ENCODE measurements at regions not wholly inside any gene's neighbourhood (a gene's known extent, or its start where the extent isn't known, plus 50 kb on each side); places are given as distances from the start of the nearest gene placed in this dataset.

DNA sequence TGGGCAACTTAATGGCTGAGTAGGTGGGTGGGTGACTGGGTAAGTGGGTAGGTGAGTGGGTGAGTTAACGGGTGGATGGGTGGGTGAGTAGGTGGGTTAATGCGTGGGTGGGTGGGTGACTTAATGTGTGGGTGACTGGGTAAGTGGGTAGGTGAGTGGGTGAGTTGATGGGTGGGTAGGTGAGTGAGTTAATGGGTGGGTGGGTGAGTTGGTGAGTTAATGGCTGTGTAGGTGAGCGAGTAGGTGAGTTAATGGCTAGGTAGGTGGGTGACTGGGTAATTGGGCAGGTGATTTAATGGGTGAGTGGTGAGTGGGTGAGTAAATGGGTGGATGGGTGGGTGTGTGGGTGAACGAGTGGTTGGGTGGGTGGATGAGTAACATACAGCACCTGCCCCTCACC is 243.0 kb upstream of the MGMT start:
- no peaks in the 10 kb centered on the region for H3K9me2 ChIP-seq (replicated peaks; ENCODE audit: low read length)
- DNase-seq (no peak), ATAC-seq (no peak)
- H3K9ac ChIP-seq (ENCODE audit: low read length): no peak overlapping the region
- H3K4me1 ChIP-seq (ENCODE audit: insufficient read depth, low read length): no peaks in the 10 kb centered on the region
- intact Hi-C loops (cut with micrococcal nuclease): no loop called here
- H2AFZ ChIP-seq (ENCODE audit: low read length): no peak overlapping the region
- no peak overlapping the region for H3K4me2 ChIP-seq (ENCODE audit: low read length)
- H3F3A ChIP-seq (ENCODE audit: low read length, unreplicated experiment): no peaks in the 10 kb centered on the region
- no peaks in the 10 kb centered on the region for H3K36me3 ChIP-seq (ENCODE audit: low read depth, low read length)
- BruUV-seq (replicated peaks): no TSS peak
- no peaks in the 10 kb centered on the region for H3K9me3 ChIP-seq (ENCODE audit: low read length)
- H3K4me3 ChIP-seq (ENCODE audit: low read length): no peak overlapping the region
- H3K27me3 ChIP-seq (ENCODE audit: low read length): no peaks in the 10 kb centered on the region
- CTCF ChIA-PET: no interaction called here
- POLR2A ChIA-PET (ENCODE audit: unreplicated experiment): no interaction called here
- H3K79me2 ChIP-seq (ENCODE audit: low read length): no peaks in the 10 kb centered on the region
- H4K20me1 ChIP-seq (ENCODE audit: low read length): no peaks in the 10 kb centered on the region
- H3K27ac ChIP-seq (ENCODE audit: low read length): no peak overlapping the region
- no peak for TF ChIP-seq EZH2 (IDR thresholded peaks at IDR 0.05; ENCODE audit: low read length, unreplicated experiment)
- TF ChIP-seq, protein P1, sequence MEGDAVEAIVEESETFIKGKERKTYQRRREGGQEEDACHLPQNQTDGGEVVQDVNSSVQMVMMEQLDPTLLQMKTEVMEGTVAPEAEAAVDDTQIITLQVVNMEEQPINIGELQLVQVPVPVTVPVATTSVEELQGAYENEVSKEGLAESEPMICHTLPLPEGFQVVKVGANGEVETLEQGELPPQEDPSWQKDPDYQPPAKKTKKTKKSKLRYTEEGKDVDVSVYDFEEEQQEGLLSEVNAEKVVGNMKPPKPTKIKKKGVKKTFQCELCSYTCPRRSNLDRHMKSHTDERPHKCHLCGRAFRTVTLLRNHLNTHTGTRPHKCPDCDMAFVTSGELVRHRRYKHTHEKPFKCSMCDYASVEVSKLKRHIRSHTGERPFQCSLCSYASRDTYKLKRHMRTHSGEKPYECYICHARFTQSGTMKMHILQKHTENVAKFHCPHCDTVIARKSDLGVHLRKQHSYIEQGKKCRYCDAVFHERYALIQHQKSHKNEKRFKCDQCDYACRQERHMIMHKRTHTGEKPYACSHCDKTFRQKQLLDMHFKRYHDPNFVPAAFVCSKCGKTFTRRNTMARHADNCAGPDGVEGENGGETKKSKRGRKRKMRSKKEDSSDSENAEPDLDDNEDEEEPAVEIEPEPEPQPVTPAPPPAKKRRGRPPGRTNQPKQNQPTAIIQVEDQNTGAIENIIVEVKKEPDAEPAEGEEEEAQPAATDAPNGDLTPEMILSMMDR (conservative IDR thresholded peaks at IDR 0.05; ENCODE audit: low read depth, low read length): no peak
- TF ChIP-seq EZH2phosphoT487 (IDR thresholded peaks at IDR 0.05; ENCODE audit: borderline replicate concordance, low read length): no peak

DNA sequence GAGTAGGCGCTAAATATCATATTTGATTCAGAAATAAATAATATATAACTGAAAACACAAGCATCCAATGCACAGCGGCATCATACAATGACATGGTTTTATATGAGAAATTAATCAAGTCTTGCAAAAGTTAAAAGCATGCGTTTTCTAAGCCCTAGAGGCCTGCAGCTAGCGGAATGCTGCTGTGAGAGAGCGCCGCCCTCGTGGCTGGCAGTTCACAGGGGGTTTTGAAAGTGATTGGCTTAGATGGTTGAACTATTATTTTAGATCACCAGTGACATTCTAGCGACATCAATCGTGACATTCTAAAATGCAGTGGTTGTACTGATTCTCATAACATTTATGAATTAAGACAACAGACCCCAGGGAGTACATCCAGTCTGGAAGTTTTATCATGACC is 235.2 kb upstream of the MGMT start:
- ATAC-seq (no peak), DNase-seq (no peak)
- Histone ChIP-seq H3F3A (ENCODE audit: low read length, unreplicated experiment) (no peaks in the 10 kb centered on the region), H3K4me1 (ENCODE audit: insufficient read depth, low read length) (no peaks in the 10 kb centered on the region), H3K36me3 (ENCODE audit: low read depth, low read length) (no peaks in the 10 kb centered on the region), H3K4me2 (ENCODE audit: low read length) (no peak overlapping the region), H3K27me3 (ENCODE audit: low read length) (no peaks in the 10 kb centered on the region), H4K20me1 (ENCODE audit: low read length) (no peaks in the 10 kb centered on the region), H3K4me3 (ENCODE audit: low read length) (no peak overlapping the region), H3K27ac (ENCODE audit: low read length) (no peak overlapping the region), H3K9me3 (ENCODE audit: low read length) (no peaks in the 10 kb centered on the region), H2AFZ (ENCODE audit: low read length) (no peak overlapping the region), H3K9ac (ENCODE audit: low read length) (no peak overlapping the region), H3K79me2 (ENCODE audit: low read length) (no peaks in the 10 kb centered on the region), H3K9me2 (replicated peaks; ENCODE audit: low read length) (no peaks in the 10 kb centered on the region)
- no peak for TF ChIP-seq EZH2phosphoT487 (IDR thresholded peaks at IDR 0.05; ENCODE audit: borderline replicate concordance, low read length)
- TF ChIP-seq, protein P1 (conservative IDR thresholded peaks at IDR 0.05; ENCODE audit: low read depth, low read length): peak; percentile 29; the same call in 1 of the 2 replicates
- CTCF ChIA-PET: no interaction called here
- intact Hi-C loops (cut with micrococcal nuclease): no loop called here
- POLR2A ChIA-PET (ENCODE audit: unreplicated experiment): no interaction called here
- no TSS peak for BruUV-seq (replicated peaks)

DNA sequence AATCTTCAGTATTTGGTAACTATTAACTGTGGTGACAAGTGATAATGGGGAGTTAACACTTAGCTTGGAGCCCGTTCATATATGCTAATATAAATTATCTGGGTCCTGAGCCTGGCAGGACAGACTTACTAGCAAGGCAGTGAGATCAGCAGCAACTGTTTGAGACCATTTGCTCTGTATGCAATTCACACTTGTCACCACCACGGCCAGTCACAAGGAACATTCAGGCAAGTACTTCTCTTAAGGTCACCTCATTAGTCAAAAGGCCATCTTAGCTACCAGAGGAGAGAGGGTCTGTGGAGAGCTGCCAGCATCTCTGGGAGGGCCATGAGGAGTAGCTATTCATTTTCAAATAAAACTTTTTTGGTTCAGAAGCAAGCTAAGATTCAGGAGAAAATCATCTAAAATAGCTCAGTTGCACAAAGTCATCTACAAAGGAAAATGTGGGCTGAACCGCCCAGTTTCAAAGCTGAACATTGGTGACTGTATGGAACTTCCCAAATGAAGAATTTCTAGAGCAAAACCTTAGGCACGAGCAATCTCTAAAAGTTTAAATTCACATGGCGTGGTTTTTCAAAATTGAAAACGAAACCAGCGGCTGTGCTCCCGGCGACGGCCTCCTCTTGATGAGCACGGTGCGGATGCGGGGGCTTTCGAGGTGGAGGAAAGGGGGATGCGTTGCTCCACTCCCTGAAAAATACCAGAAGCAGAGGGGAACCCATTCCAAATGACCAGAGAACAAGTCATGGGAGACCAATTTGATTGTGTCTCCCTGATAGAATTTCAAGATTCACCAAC is 233.5 kb upstream of the MGMT start:
- ChIA-PET POLR2A (ENCODE audit: unreplicated experiment) (no interaction called here), CTCF (no interaction called here)
- no TSS peak for BruUV-seq (replicated peaks)
- no peak overlapping the region for H3K4me2 ChIP-seq (ENCODE audit: low read length)
- DNase-seq (no peak), ATAC-seq (no peak)
- no peaks in the 10 kb centered on the region for H3K79me2 ChIP-seq (ENCODE audit: low read length)
- H3K27ac ChIP-seq (ENCODE audit: low read length): no peak overlapping the region
- H3K4me1 ChIP-seq (ENCODE audit: insufficient read depth, low read length): no peaks in the 10 kb centered on the region
- no peaks in the 10 kb centered on the region for H3K9me2 ChIP-seq (replicated peaks; ENCODE audit: low read length)
- intact Hi-C loops (cut with micrococcal nuclease): no loop called here
- H3K9ac ChIP-seq (ENCODE audit: low read length): no peak overlapping the region
- H4K20me1 ChIP-seq (ENCODE audit: low read length): no peaks in the 10 kb centered on the region
- no peak overlapping the region for H3K4me3 ChIP-seq (ENCODE audit: low read length)
- H3K36me3 ChIP-seq (ENCODE audit: low read depth, low read length): no peaks in the 10 kb centered on the region
- no peaks in the 10 kb centered on the region for H3K9me3 ChIP-seq (ENCODE audit: low read length)
- no peaks in the 10 kb centered on the region for H3K27me3 ChIP-seq (ENCODE audit: low read length)
- TF ChIP-seq EZH2 (IDR thresholded peaks at IDR 0.05; ENCODE audit: low read length, unreplicated experiment): no peak
- no peak for TF ChIP-seq EZH2phosphoT487 (IDR thresholded peaks at IDR 0.05; ENCODE audit: borderline replicate concordance, low read length)
- TF ChIP-seq, protein P1 (conservative IDR thresholded peaks at IDR 0.05; ENCODE audit: low read depth, low read length): no peak
- H3F3A ChIP-seq (ENCODE audit: low read length, unreplicated experiment): no peaks in the 10 kb centered on the region
- no peak overlapping the region for H2AFZ ChIP-seq (ENCODE audit: low read length)

Data from PC-3 (cell line).